K562 (cell line): ENCODE measurements at regions not wholly inside any gene's neighbourhood (a gene's known extent, or its start where the extent isn't known, plus 50 kb on each side); places are given as distances from the start of the nearest gene placed in this dataset.

Experiments used
- ATAC-seq: fragments of 200-7000 bp; cut with Tn5 transposase; 3 replicates; pipeline ENCODE4 v1.9.1; 2020; ENCODE audit warnings: moderate library complexity
- BruUV-seq: library from RNA; stranded (reverse); fragments of 400-500 nt; replicated peaks from 2 replicates; lab custom pipeline; 2021; lab: Mats Ljungman, UMichigan
- CTCF ChIA-PET: fragments of 300-600 bp; formaldehyde crosslinking; extraction: SDS; loops from one replicate; lab custom pipeline; 2021; ENCODE audit warnings: low intra/inter-chr PET ratio; lab: Yijun Ruan, JAX
- POLR2A ChIA-PET: fragments of 300-600, 350-650 bp; sonication (Branson Sonifier 250); formaldehyde crosslinking; extraction: SDS; loops from one replicate; lab custom pipeline; 2021; ENCODE audit warnings: antibody characterized with exemption, inconsistent platforms; lab: Yijun Ruan, JAX
- DNase-seq, 4 experiments: peaks; one replicate each; pipeline versions ENCODE4 v3.0.0 to v3.0.0-alpha.2; 2011 to 2018; ENCODE audit warnings: low spot score in 3 of 4, mixed read lengths in 3 of 4; ENCODE audit errors: extremely low read depth in 1 of 4
- FAIRE-seq: peaks from 2 replicates; lab custom pipeline; 2011; peaks lifted over from hg19 to GRCh38; lab: Jason Lieb, UNC
- H2AFZ ChIP-seq: 2 replicates; pipeline ENCODE4 v1.6.0; 2011; ENCODE audit warnings: low read depth, low read length, control low read depth, inconsistent platforms
- H3K27ac ChIP-seq: fragments of 200-600 bp; 3 replicates; pipeline ENCODE4 v1.8.0; 2011; ENCODE audit warnings: low read depth, mild to moderate bottlenecking, control low read depth, inconsistent platforms, low read length, moderate library complexity, mixed read lengths; ENCODE audit errors: extremely low read depth
- H3K27me3 ChIP-seq, 2 experiments: fragments of 300-600 bp in 1 of 2; 2 replicates in 1 of 2; 3 replicates in 1 of 2; pipeline versions ENCODE4 v1.6.0 to v1.8.0; 2011; ENCODE audit warnings: inconsistent platforms in 2 of 2, low read length in 2 of 2, mild to moderate bottlenecking in 1 of 2, mixed read lengths in 1 of 2, moderate library complexity in 1 of 2; ENCODE audit not compliant: control insufficient read depth in 2 of 2, insufficient read depth in 2 of 2
- H3K36me3 ChIP-seq: fragments of 300-600 bp; 3 replicates; pipeline ENCODE4 v1.8.0; 2011; ENCODE audit warnings: mild to moderate bottlenecking, low read length, inconsistent platforms; ENCODE audit not compliant: control insufficient read depth, insufficient read depth
- H3K4me1 ChIP-seq, 2 experiments: fragments of 200-600 bp in 1 of 2; replicated peaks in 1 of 2; 2 replicates in 1 of 2; 3 replicates in 1 of 2; pipeline versions ENCODE4 v1.5.1 to v1.8.0; 2011; ENCODE audit warnings: inconsistent platforms in 2 of 2, low read length in 2 of 2, mild to moderate bottlenecking in 1 of 2, mixed read lengths in 1 of 2, moderate library complexity in 1 of 2; ENCODE audit not compliant: control insufficient read depth in 2 of 2, insufficient read depth in 2 of 2
- H3K4me2 ChIP-seq: 2 replicates; pipeline ENCODE4 v1.6.1; 2011; ENCODE audit warnings: low read length, control low read depth, inconsistent platforms, mixed read lengths; ENCODE audit not compliant: insufficient read depth
- H3K4me3 ChIP-seq: fragments of 200-600 bp; sonication (generic), shearing (Covaris generic); 2 replicates; pipeline ENCODE4 v1.5.1; 2016; ENCODE audit warnings: control low read depth, inconsistent platforms
- H3K79me2 ChIP-seq: fragments of 200-600 bp; 3 replicates; pipeline ENCODE4 v1.8.0; 2011; ENCODE audit warnings: low read length, inconsistent platforms; ENCODE audit not compliant: control insufficient read depth, insufficient read depth
- H3K9ac ChIP-seq, 2 experiments: 2 replicates each; pipeline versions ENCODE4 v1.6.0 to v1.6.1; 2011; ENCODE audit warnings: low read depth in 2 of 2, low read length in 2 of 2, control low read depth in 1 of 2, inconsistent platforms in 1 of 2, mild to moderate bottlenecking in 1 of 2, mixed read lengths in 1 of 2; ENCODE audit not compliant: insufficient read depth in 1 of 2
- H3K9me1 ChIP-seq: one replicate; pipeline ENCODE4 v1.6.0; 2011; ENCODE audit warnings: inconsistent platforms, mild to moderate bottlenecking, low read length, moderate library complexity; ENCODE audit not compliant: control insufficient read depth, insufficient read depth
- H3K9me3 ChIP-seq: replicated peaks from 2 replicates; pipeline ENCODE4 v1.5.1; 2011; ENCODE audit warnings: low read depth, low read length, inconsistent platforms; ENCODE audit not compliant: control insufficient read depth, insufficient read depth
- H4K20me1 ChIP-seq: replicated peaks from 2 replicates; pipeline ENCODE4 v1.6.1; 2011; ENCODE audit warnings: low read length, inconsistent platforms, mixed read lengths; ENCODE audit not compliant: control insufficient read depth, insufficient read depth
- ASH1L ChIP-seq: fragments of 450-650 bp; IDR thresholded peaks from 2 replicates; pipeline ENCODE4 v1.6.1; 2018; ENCODE audit warnings: borderline replicate concordance, mild to moderate bottlenecking, low read depth; ENCODE audit not compliant: partially characterized antibody
- C11orf30 ChIP-seq: fragments of 450-650 bp; IDR thresholded peaks from 2 replicates; pipeline ENCODE4 v1.6.1; 2016; ENCODE audit warnings: low read depth, mild to moderate bottlenecking
- DIDO1 ChIP-seq: fragments of 450-650 bp; IDR thresholded peaks from 2 replicates; pipeline ENCODE4 v1.6.1; 2016; ENCODE audit warnings: low read depth, missing biosample characterization, missing genetic modification characterization
- FOXP1 ChIP-seq: sonication (generic); formaldehyde crosslinking; IDR thresholded peaks from 2 replicates; pipeline ENCODE4 v1.8.0; 2022; ENCODE audit warnings: mild to moderate bottlenecking, missing genetic modification reagents
- GTF2F1 ChIP-seq: IDR thresholded peaks from 2 replicates; pipeline ENCODE4 v1.6.1; 2011; ENCODE audit warnings: low read depth, low read length, improper control_type of control experiment
- MAFF ChIP-seq: IDR thresholded peaks from 2 replicates; pipeline ENCODE4 v1.6.1; 2012; ENCODE audit warnings: low read length, improper control_type of control experiment
- MAFG ChIP-seq: fragments of 450-650 bp; conservative IDR thresholded peaks from 2 replicates; pipeline ENCODE4 v1.6.1; 2016; ENCODE audit warnings: missing genetic modification characterization, missing compliant biosample characterization
- MAFK ChIP-seq: IDR thresholded peaks from 2 replicates; pipeline ENCODE4 v1.6.1; 2011; ENCODE audit warnings: low read length, improper control_type of control experiment
- POLR2G ChIP-seq: fragments of 200-400 bp; formaldehyde crosslinking; IDR thresholded peaks from 2 replicates; pipeline ENCODE4 v1.6.1; 2017; ENCODE audit warnings: low read depth, mild to moderate bottlenecking, antibody characterized with exemption, low read length, moderate library complexity
- ZFP36 ChIP-seq: fragments of 150-350 bp; IDR thresholded peaks from 2 replicates; pipeline ENCODE4 v1.6.1; 2018; ENCODE audit warnings: low read length, low read depth; ENCODE audit not compliant: partially characterized antibody
- ZNF124 ChIP-seq: sonication (generic); formaldehyde crosslinking; IDR thresholded peaks from 2 replicates; pipeline ENCODE4 v1.8.1; 2022; ENCODE audit warnings: missing genetic modification reagents
- ZNF253 ChIP-seq: fragments of 250-450 bp; sonication (Bioruptor Pico); conservative IDR thresholded peaks from 2 replicates; pipeline ENCODE4 v1.6.1; 2021; ENCODE audit warnings: mild to moderate bottlenecking
- ZNF316 ChIP-seq: fragments of 450-650 bp; IDR thresholded peaks from 2 replicates; pipeline ENCODE4 v1.6.1; 2016
- ZNF561 ChIP-seq: fragments of 450-650 bp; formaldehyde crosslinking; conservative IDR thresholded peaks from 2 replicates; pipeline ENCODE4 v1.4.0; 2020; ENCODE audit warnings: mild to moderate bottlenecking, moderate library complexity
- ZNF668 ChIP-seq: fragments of 250-450 bp; sonication (Bioruptor Pico); IDR thresholded peaks from 2 replicates; pipeline ENCODE4 v1.8.0; 2022; ENCODE audit warnings: mild to moderate bottlenecking, inconsistent platforms
- ZNF75A ChIP-seq: fragments of 450-650 bp; formaldehyde crosslinking; IDR thresholded peaks from 2 replicates; pipeline ENCODE4 v1.4.0; 2020; ENCODE audit warnings: mild to moderate bottlenecking
- WGBS: fragments of 100-300 bp; shearing (Covaris generic); methylation state at CpG from one replicate; pipeline ENCODE4 v1.1.6; 2016; ENCODE audit warnings: low coverage, mixed read lengths; ENCODE audit not compliant: insufficient coverage; ENCODE audit errors: missing lambda C conversion rate; 5-methylcytosine and 5-hydroxymethylcytosine counted together
- in situ Hi-C: fragments of 300-500 bp; cut with MboI; formaldehyde crosslinking; loops from 4 replicates; pipeline ENCODE4 v1.15.0; 2018; ENCODE audit warnings: inconsistent platforms, mixed read lengths
- intact Hi-C: fragments of 100-400 bp; cut with micrococcal nuclease; formaldehyde crosslinking; loops from 2 replicates; pipeline ENCODE4 v1.14.2; 2022
- TF ChIP-seq, protein P1 (sequence below): sonication (generic); IDR thresholded peaks from 2 replicates; pipeline ENCODE4 v1.6.1; 2016
- TF ChIP-seq, protein P2 (sequence below): fragments of 450-650 bp; formaldehyde crosslinking; IDR thresholded peaks from 2 replicates; pipeline ENCODE4 v1.4.0; 2020; ENCODE audit warnings: mild to moderate bottlenecking, mixed read lengths

DNA sequence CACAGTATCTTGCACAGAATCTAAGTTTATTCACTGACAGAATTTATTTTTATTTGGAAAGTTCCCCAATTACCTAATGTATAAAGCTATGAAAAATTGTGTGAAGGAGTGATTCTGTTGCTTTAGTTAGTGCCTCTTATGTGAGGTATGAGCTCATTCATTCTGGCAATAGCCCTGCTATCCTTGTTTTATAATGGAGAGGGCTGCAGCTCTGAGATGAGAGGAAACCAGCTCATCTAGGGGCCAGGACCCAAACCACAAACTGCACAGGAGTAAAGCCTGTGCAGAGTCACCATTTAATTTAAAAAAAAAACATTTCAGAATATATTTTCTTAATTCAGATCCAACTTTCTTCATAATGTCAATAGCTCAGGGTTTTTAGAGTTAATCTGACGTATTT lies 383.0 kb downstream of the TMEM182 start:
- Histone ChIP-seq H3K4me3 (no peak overlapping the region), H3K27me3 (no peaks in the 10 kb centered on the region), H3K9me1 (no peaks in the 10 kb centered on the region), H3K4me2 (no peak overlapping the region), H3K9me3 (no peaks in the 10 kb centered on the region), H3K27ac (no peak overlapping the region), H3K79me2 (no peaks in the 10 kb centered on the region), H3K4me1 (no peaks in the 10 kb centered on the region), H3K36me3 (no peaks in the 10 kb centered on the region), H4K20me1 (no peaks in the 10 kb centered on the region), H3K9ac (no peak overlapping the region), H2AFZ (no peak overlapping the region)
- ChIA-PET CTCF (no interaction called here), POLR2A (no interaction called here)
- FAIRE-seq (no peak), DNase-seq (no peak), ATAC-seq (no peak)
- no peak for TF ChIP-seq ZNF253 (CRISPR knock-in tag)
- TF ChIP-seq FOXP1 (CRISPR knock-in tag), result no peak
- no peak for TF ChIP-seq ZNF561 (CRISPR knock-in tag)
- intact Hi-C loops, result no loop called here
- BruUV-seq, result no TSS peak
- 0% methylated on average over 1 of the region's 1 CpG for WGBS
- in situ Hi-C loops, result no loop called here

DNA sequence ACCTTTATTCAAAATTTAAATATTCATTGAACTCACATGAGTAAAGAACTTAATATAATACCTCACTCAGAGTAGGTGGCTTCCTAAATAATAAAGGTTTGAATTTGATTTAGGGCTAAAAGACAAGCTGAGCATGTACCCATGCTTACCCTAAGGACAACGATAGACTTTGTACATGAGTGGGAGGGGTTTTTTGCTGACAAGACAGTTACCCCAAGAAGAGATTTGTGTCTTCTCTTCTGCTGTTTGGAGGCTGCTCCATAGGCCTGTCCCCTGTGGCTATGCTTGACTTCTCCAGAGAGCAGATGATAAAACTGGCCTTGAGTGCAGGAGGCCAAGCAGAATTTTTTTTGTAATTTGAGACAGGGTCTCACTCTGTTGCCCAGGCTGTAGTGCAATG lies 383.9 kb downstream of the TMEM182 start:
- no peaks in the 10 kb centered on the region for H3K36me3 ChIP-seq
- WGBS, result 0% methylated on average over 1 of the region's 1 CpG
- DNase-seq (no peak), FAIRE-seq (no peak), ATAC-seq (no peak)
- no peak overlapping the region for H3K4me2 ChIP-seq
- H3K9me1 ChIP-seq, result no peaks in the 10 kb centered on the region
- H3K27ac ChIP-seq, result no peak overlapping the region
- H3K4me3 ChIP-seq, result no peak overlapping the region
- POLR2A ChIA-PET, result no interaction called here
- no peak overlapping the region for H3K9ac ChIP-seq
- H4K20me1 ChIP-seq, result no peaks in the 10 kb centered on the region
- H3K9me3 ChIP-seq, result no peaks in the 10 kb centered on the region
- no TSS peak for BruUV-seq
- H3K79me2 ChIP-seq, result no peaks in the 10 kb centered on the region
- no peaks in the 10 kb centered on the region for H3K4me1 ChIP-seq
- H3K27me3 ChIP-seq, result no peaks in the 10 kb centered on the region
- in situ Hi-C loops (no loop called here), intact Hi-C loops (no loop called here)
- H2AFZ ChIP-seq, result no peak overlapping the region
- CTCF ChIA-PET, result no interaction called here
- no peak for TF ChIP-seq ZNF75A
- TF ChIP-seq ZNF316, result peak; percentile 55; the same call in 1 of the 2 replicates
- no peak for TF ChIP-seq DIDO1 (tag)
- TF ChIP-seq ZFP36, result no peak
- TF ChIP-seq, protein P1, sequence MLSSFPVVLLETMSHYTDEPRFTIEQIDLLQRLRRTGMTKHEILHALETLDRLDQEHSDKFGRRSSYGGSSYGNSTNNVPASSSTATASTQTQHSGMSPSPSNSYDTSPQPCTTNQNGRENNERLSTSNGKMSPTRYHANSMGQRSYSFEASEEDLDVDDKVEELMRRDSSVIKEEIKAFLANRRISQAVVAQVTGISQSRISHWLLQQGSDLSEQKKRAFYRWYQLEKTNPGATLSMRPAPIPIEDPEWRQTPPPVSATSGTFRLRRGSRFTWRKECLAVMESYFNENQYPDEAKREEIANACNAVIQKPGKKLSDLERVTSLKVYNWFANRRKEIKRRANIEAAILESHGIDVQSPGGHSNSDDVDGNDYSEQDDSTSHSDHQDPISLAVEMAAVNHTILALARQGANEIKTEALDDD, result no peak
- no peak for TF ChIP-seq GTF2F1
- TF ChIP-seq, protein P2, sequence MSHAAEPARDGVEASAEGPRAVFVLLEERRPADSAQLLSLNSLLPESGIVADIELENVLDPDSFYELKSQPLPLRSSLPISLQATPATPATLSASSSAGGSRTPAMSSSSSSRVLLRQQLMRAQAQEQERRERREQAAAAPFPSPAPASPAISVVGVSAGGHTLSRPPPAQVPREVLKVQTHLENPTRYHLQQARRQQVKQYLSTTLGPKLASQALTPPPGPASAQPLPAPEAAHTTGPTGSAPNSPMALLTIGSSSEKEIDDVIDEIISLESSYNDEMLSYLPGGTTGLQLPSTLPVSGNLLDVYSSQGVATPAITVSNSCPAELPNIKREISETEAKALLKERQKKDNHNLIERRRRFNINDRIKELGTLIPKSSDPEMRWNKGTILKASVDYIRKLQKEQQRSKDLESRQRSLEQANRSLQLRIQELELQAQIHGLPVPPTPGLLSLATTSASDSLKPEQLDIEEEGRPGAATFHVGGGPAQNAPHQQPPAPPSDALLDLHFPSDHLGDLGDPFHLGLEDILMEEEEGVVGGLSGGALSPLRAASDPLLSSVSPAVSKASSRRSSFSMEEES, result no peak
- TF ChIP-seq ZNF668, result no peak
- no peak for TF ChIP-seq POLR2G
- peak; percentile 26; the same call in 1 of the 2 replicates for TF ChIP-seq MAFG (tag)
- TF ChIP-seq MAFK, result peak; percentile 66
- no peak for TF ChIP-seq ZNF124 (CRISPR knock-in tag)
- TF ChIP-seq ASH1L, result no peak
- TF ChIP-seq C11orf30, result peak; percentile 21; the same call in 1 of the 2 replicates
- TF ChIP-seq MAFF, result peak; percentile 58
- TF ChIP-seq, all 486 proteins: peak for 5
